ENCODE measurements at regions not wholly inside any gene's neighbourhood (a gene's known extent, or its start where the extent isn't known, plus 50 kb on each side); places are given as distances from the start of the nearest gene placed in this dataset.

GRCh38 chr3:66629982-66630368 lies 129.2 kb upstream of the LRIG1 start:
- TF ChIP-seq REST (IDR thresholded peaks at IDR 0.05; ENCODE audit: low read depth) (no peak), EP300 (IDR thresholded peaks at IDR 0.05; ENCODE audit: borderline replicate concordance) (no peak), TCF12 (IDR thresholded peaks at IDR 0.05; ENCODE audit: low read depth) (no peak), MAX (IDR thresholded peaks at IDR 0.05) (no peak), YY1 (IDR thresholded peaks at IDR 0.05; ENCODE audit: low read depth) (no peak), RAD21 (IDR thresholded peaks at IDR 0.05; ENCODE audit: low read depth) (no peak), USF1 (IDR thresholded peaks at IDR 0.05) (no peak), TEAD4 (IDR thresholded peaks at IDR 0.05) (no peak), TAF1 (IDR thresholded peaks at IDR 0.05; ENCODE audit: low read depth) (no peak), ZBTB7A (IDR thresholded peaks at IDR 0.05; ENCODE audit: low read depth) (no peak), CREB1 (IDR thresholded peaks at IDR 0.05; ENCODE audit: low read depth) (no peak), CEBPB (IDR thresholded peaks at IDR 0.05) (no peak), EGR1 (IDR thresholded peaks at IDR 0.05) (no peak), FOXM1 (IDR thresholded peaks at IDR 0.05; ENCODE audit: borderline replicate concordance, low read depth) (no peak), NFIC (IDR thresholded peaks at IDR 0.05) (no peak)

GRCh38 chr3:66633402-66634381 lies 132.9 kb upstream of the LRIG1 start:
- TF ChIP-seq YY1 (IDR thresholded peaks at IDR 0.05; ENCODE audit: low read depth) (no peak), TAF1 (IDR thresholded peaks at IDR 0.05; ENCODE audit: low read depth) (no peak), EGR1 (IDR thresholded peaks at IDR 0.05) (no peak), ZBTB7A (IDR thresholded peaks at IDR 0.05; ENCODE audit: low read depth) (no peak), CEBPB (IDR thresholded peaks at IDR 0.05) (no peak), RAD21 (IDR thresholded peaks at IDR 0.05; ENCODE audit: low read depth) (no peak), MAX (IDR thresholded peaks at IDR 0.05) (no peak)

GRCh38 chr3:66638717-66639116 lies 137.9 kb upstream of the LRIG1 start:
- TF ChIP-seq TCF12 (IDR thresholded peaks at IDR 0.05; ENCODE audit: low read depth) (no peak), MAX (IDR thresholded peaks at IDR 0.05) (no peak), CREB1 (IDR thresholded peaks at IDR 0.05; ENCODE audit: low read depth) (no peak), YY1 (IDR thresholded peaks at IDR 0.05; ENCODE audit: low read depth) (no peak), RAD21 (IDR thresholded peaks at IDR 0.05; ENCODE audit: low read depth) (no peak), NFIC (IDR thresholded peaks at IDR 0.05) (no peak), USF1 (IDR thresholded peaks at IDR 0.05) (no peak), EP300 (IDR thresholded peaks at IDR 0.05; ENCODE audit: borderline replicate concordance) (no peak), ZBTB7A (IDR thresholded peaks at IDR 0.05; ENCODE audit: low read depth) (no peak), EGR1 (IDR thresholded peaks at IDR 0.05) (no peak), TEAD4 (IDR thresholded peaks at IDR 0.05) (no peak), TAF1 (IDR thresholded peaks at IDR 0.05; ENCODE audit: low read depth) (no peak), REST (IDR thresholded peaks at IDR 0.05; ENCODE audit: low read depth) (no peak), FOXM1 (IDR thresholded peaks at IDR 0.05; ENCODE audit: borderline replicate concordance, low read depth) (no peak), CEBPB (IDR thresholded peaks at IDR 0.05) (no peak)

- TF ChIP-seq USF1 (IDR thresholded peaks at IDR 0.05) (no peak), YY1 (IDR thresholded peaks at IDR 0.05; ENCODE audit: low read depth) (no peak), ZBTB7A (IDR thresholded peaks at IDR 0.05; ENCODE audit: low read depth) (no peak), TEAD4 (IDR thresholded peaks at IDR 0.05) (no peak), FOXM1 (IDR thresholded peaks at IDR 0.05; ENCODE audit: borderline replicate concordance, low read depth) (no peak), REST (IDR thresholded peaks at IDR 0.05; ENCODE audit: low read depth) (no peak), CREB1 (IDR thresholded peaks at IDR 0.05; ENCODE audit: low read depth) (no peak), TCF12 (IDR thresholded peaks at IDR 0.05; ENCODE audit: low read depth) (no peak), RAD21 (IDR thresholded peaks at IDR 0.05; ENCODE audit: low read depth) (no peak)
Measured at GRCh38 chr3:66639809-66640356, 139.1 kb upstream of the LRIG1 start.

Measured in Ishikawa (cell line).